Endothelial cell of umbilical vein (primary cell): ENCODE measurements at regions not wholly inside any gene's neighbourhood (a gene's known extent, or its start where the extent isn't known, plus 50 kb on each side); places are given as distances from the start of the nearest gene placed in this dataset.

Experiments
- CTCF ChIP-seq, 2 donors: IDR thresholded peaks; 1 replicate in 1 of 2; 2 replicates in 1 of 2; pipeline ENCODE4 v1.5.1; 2011; ENCODE audit warnings: low read length in 2 of 2, mild to moderate bottlenecking in 2 of 2, moderate library complexity in 2 of 2, control low read depth in 1 of 2, inconsistent platforms in 1 of 2, low read depth in 1 of 2; ENCODE audit not compliant: insufficient read depth in 1 of 2; ENCODE audit errors: extremely low read depth in 1 of 2
- EZH2 ChIP-seq: IDR thresholded peaks from 2 replicates; pipeline ENCODE4 v1.6.1; 2012; ENCODE audit warnings: borderline replicate concordance, low read depth, mild to moderate bottlenecking, moderate library complexity, low read length, inconsistent platforms; ENCODE audit not compliant: severe bottlenecking
- JUN ChIP-seq: IDR thresholded peaks from 2 replicates; pipeline ENCODE4 v1.6.1; 2011; ENCODE audit warnings: borderline replicate concordance, low read depth; ENCODE audit not compliant: insufficient read length, insufficient read depth
- MAX ChIP-seq: IDR thresholded peaks from 2 replicates; pipeline ENCODE4 v1.6.1; 2011; ENCODE audit not compliant: insufficient read depth, insufficient read length
- POLR2A ChIP-seq: IDR thresholded peaks from 2 replicates; pipeline ENCODE4 v1.6.1; 2012; ENCODE audit warnings: low read depth, mild to moderate bottlenecking, control low read depth, low read length
- POLR2AphosphoS5 ChIP-seq: IDR thresholded peaks from 2 replicates; pipeline ENCODE4 v1.6.1; 2012; ENCODE audit warnings: low read depth, mild to moderate bottlenecking, control low read depth, low read length, moderate library complexity; ENCODE audit not compliant: insufficient read depth

GRCh38 chr5:44051591-44051990 is 337.6 kb downstream of the FGF10 start:
- TF ChIP-seq POLR2AphosphoS5 (no peak), CTCF (IDR thresholded peaks at IDR 0.05; ENCODE audit: extremely low read depth in 1 of 2, insufficient read depth in 1 of 2, low read depth in 1 of 2, low read length in 2 of 2) (no peak), POLR2A (no peak), MAX (no peak), EZH2 (no peak), JUN (no peak)
